Tibial nerve (tissue), 4 donors: ENCODE measurements at regions not wholly inside any gene's neighbourhood (a gene's known extent, or its start where the extent isn't known, plus 50 kb on each side); places are given as distances from the start of the nearest gene placed in this dataset.

Experiments used
- DNase-seq, 2 donors: peaks; one replicate each; pipeline ENCODE4 v3.0.0-alpha.2; 2019; ENCODE audit warnings: low spot score in 2 of 2
- H3K27ac ChIP-seq, 4 donors: fragments of 200-600 bp; sonication (generic) in 3 of 4; one replicate each; pipeline ENCODE4 v1.5.1; 2017 to 2019; ENCODE audit warnings: mild to moderate bottlenecking in 1 of 4
- H3K27me3 ChIP-seq, 2 donors: fragments of 200-600 bp; sonication (generic) in 1 of 2; one replicate each; pipeline versions ENCODE4 v1.5.1 to v1.6.0; 2017 to 2019
- H3K36me3 ChIP-seq, 3 donors: fragments of 200-600 bp; sonication (generic); one replicate each; pipeline ENCODE4 v1.5.1; 2018 to 2019
- H3K4me1 ChIP-seq, 4 donors: fragments of 200-600 bp; sonication (generic) in 3 of 4; one replicate each; pipeline ENCODE4 v1.5.1; 2017 to 2019
- H3K4me3 ChIP-seq, 4 donors: fragments of 200-600 bp; sonication (generic) in 3 of 4; one replicate each; pipeline ENCODE4 v1.5.1; 2017 to 2019; ENCODE audit warnings: mild to moderate bottlenecking in 1 of 4, moderate library complexity in 1 of 4
- H3K9me3 ChIP-seq, 4 donors: fragments of 200-600 bp; sonication (generic) in 3 of 4; one replicate each; pipeline ENCODE4 v1.5.1; 2017 to 2019
- EP300 ChIP-seq, 2 donors: sonication (generic); formaldehyde crosslinking; IDR thresholded peaks; one replicate each; pipeline ENCODE4 v1.6.1; 2017; ENCODE audit warnings: antibody characterized with exemption in 2 of 2, mild to moderate bottlenecking in 1 of 2
- POLR2A ChIP-seq, 2 donors: fragments of 450-650 bp; IDR thresholded peaks; one replicate each; pipeline ENCODE4 v1.6.1; 2017; ENCODE audit warnings: antibody characterized with exemption in 2 of 2, mild to moderate bottlenecking in 2 of 2, moderate library complexity in 2 of 2
- WGBS, 2 donors: methylation state at CpG; one replicate each; pipeline ENCODE4 v1.1.5; 2018; 5-methylcytosine and 5-hydroxymethylcytosine counted together
- TF ChIP-seq, protein P1 (sequence below), 5 experiments: fragments of 200-600 bp in 3 of 5; fragments of 450-650 bp in 2 of 5; sonication (generic) in 3 of 5; IDR thresholded peaks; one replicate each; pipeline ENCODE4 v1.5.1; 2016 to 2019; ENCODE audit warnings: antibody characterized with exemption in 5 of 5, mild to moderate bottlenecking in 3 of 5, moderate library complexity in 2 of 5

- 79 to 87% methylated on average over 2 of the region's 2 CpGs for WGBS, 2 donors
- no peak for DNase-seq
- H3K36me3 ChIP-seq = no peaks in the 10 kb centered on the region
- H3K27ac ChIP-seq = no peak overlapping the region
- no peaks in the 10 kb centered on the region for H3K27me3 ChIP-seq
- H3K9me3 ChIP-seq = peaks cover 0 to 7% (median 0%) of the 10 kb centered on the region in 4 donors
- H3K4me3 ChIP-seq = no peak overlapping the region
- TF ChIP-seq EP300 (IDR thresholded peaks at IDR 0.05) (no peak), POLR2A (IDR thresholded peaks at IDR 0.05) (no peak)
- TF ChIP-seq, protein P1, sequence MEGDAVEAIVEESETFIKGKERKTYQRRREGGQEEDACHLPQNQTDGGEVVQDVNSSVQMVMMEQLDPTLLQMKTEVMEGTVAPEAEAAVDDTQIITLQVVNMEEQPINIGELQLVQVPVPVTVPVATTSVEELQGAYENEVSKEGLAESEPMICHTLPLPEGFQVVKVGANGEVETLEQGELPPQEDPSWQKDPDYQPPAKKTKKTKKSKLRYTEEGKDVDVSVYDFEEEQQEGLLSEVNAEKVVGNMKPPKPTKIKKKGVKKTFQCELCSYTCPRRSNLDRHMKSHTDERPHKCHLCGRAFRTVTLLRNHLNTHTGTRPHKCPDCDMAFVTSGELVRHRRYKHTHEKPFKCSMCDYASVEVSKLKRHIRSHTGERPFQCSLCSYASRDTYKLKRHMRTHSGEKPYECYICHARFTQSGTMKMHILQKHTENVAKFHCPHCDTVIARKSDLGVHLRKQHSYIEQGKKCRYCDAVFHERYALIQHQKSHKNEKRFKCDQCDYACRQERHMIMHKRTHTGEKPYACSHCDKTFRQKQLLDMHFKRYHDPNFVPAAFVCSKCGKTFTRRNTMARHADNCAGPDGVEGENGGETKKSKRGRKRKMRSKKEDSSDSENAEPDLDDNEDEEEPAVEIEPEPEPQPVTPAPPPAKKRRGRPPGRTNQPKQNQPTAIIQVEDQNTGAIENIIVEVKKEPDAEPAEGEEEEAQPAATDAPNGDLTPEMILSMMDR (IDR thresholded peaks at IDR 0.05) = no peak
- no peaks in the 10 kb centered on the region for H3K4me1 ChIP-seq
These were observed 89.6 kb upstream of the BNC2 start for GRCh38 chr9:16960084-16960483.

DNA sequence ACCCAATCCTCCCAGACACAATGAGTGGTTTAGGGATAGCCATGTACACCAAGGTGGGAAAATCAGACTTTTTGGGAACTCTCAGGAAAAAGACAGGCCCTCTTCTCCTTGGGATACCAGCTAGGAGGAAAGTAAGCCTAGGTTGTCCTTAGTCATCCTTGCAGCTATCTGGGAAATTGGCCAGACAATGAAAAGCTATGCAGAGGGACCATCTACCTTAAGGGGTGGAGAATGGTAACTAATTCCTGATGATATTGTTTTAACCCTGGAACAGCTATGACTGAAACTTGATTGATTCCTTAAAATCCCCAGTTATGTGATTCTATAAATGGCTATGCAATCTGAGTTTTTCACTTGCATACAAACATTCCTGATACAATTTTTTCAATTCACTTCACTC, 88.9 kb upstream of the BNC2 start:
- Histone ChIP-seq H3K4me1 (no peaks in the 10 kb centered on the region), H3K4me3 (no peak overlapping the region), H3K9me3 (peaks cover 0 to 7% (median 0%) of the 10 kb centered on the region in 4 donors), H3K27ac (no peak overlapping the region), H3K27me3 (no peaks in the 10 kb centered on the region), H3K36me3 (no peaks in the 10 kb centered on the region)
- no peak for DNase-seq
- TF ChIP-seq POLR2A (IDR thresholded peaks at IDR 0.05) = no peak
- TF ChIP-seq, protein P1 (IDR thresholded peaks at IDR 0.05) = no peak
- TF ChIP-seq EP300 (IDR thresholded peaks at IDR 0.05) = no peak

GRCh38 chr9:16954040-16954439, 83.6 kb upstream of the BNC2 start:
- Histone ChIP-seq H3K36me3 (no peaks in the 10 kb centered on the region), H3K27me3 (no peaks in the 10 kb centered on the region), H3K9me3 (no peaks in the 10 kb centered on the region), H3K27ac (no peak overlapping the region), H3K4me1 (no peaks in the 10 kb centered on the region), H3K4me3 (no peak overlapping the region)
- TF ChIP-seq EP300 (IDR thresholded peaks at IDR 0.05) (no peak), POLR2A (IDR thresholded peaks at IDR 0.05) (no peak)
- TF ChIP-seq, protein P1 (IDR thresholded peaks at IDR 0.05) = no peak
- WGBS, 2 donors = 80 to 84% methylated on average over 2 of the region's 2 CpGs
- no peak for DNase-seq

GRCh38 chr9:16951502-16951901, 81.0 kb upstream of the BNC2 start:
- TF ChIP-seq EP300 (IDR thresholded peaks at IDR 0.05) = no peak
- TF ChIP-seq, protein P1 (IDR thresholded peaks at IDR 0.05) = no peak
- no peak for TF ChIP-seq POLR2A (IDR thresholded peaks at IDR 0.05)
- 92 to 93% methylated on average over 2 of the region's 2 CpGs for WGBS, 2 donors

GRCh38 chr9:16950051-16950450, 79.6 kb upstream of the BNC2 start:
- no peak overlapping the region for H3K27ac ChIP-seq
- TF ChIP-seq, protein P1 (IDR thresholded peaks at IDR 0.05) = no peak
- TF ChIP-seq EP300 (IDR thresholded peaks at IDR 0.05) (no peak), POLR2A (IDR thresholded peaks at IDR 0.05) (no peak)
- H3K4me1 ChIP-seq = no peaks in the 10 kb centered on the region
- DNase-seq = no peak
- H3K9me3 ChIP-seq = no peaks in the 10 kb centered on the region
- no peaks in the 10 kb centered on the region for H3K36me3 ChIP-seq
- no peak overlapping the region for H3K4me3 ChIP-seq
- no peaks in the 10 kb centered on the region for H3K27me3 ChIP-seq
- 51 to 54% methylated on average over 4 of the region's 4 CpGs for WGBS, 2 donors

More at GRCh38 chr9:16951502-16951901, 81.0 kb upstream of the BNC2 start:
- no peaks in the 10 kb centered on the region for H3K36me3 ChIP-seq
- H3K27me3 ChIP-seq = no peaks in the 10 kb centered on the region
- DNase-seq = no peak
- no peaks in the 10 kb centered on the region for H3K4me1 ChIP-seq
- no peaks in the 10 kb centered on the region for H3K9me3 ChIP-seq
- no peak overlapping the region for H3K27ac ChIP-seq
- no peak overlapping the region for H3K4me3 ChIP-seq
